OCI-LY7 (cell line): ENCODE measurements at regions not wholly inside any gene's neighbourhood (a gene's known extent, or its start where the extent isn't known, plus 50 kb on each side); places are given as distances from the start of the nearest gene placed in this dataset.

ENCODE experiments used
- BruUV-seq: library from RNA; stranded (reverse); fragments of 400-500 nt; replicated peaks from 2 replicates; lab custom pipeline; 2021; lab: Mats Ljungman, UMichigan
- CTCF ChIA-PET: fragments of 300-600 bp; sonication (Branson Sonifier 250); formaldehyde crosslinking; loops from one replicate; lab custom pipeline; 2022; ENCODE audit warnings: antibody characterized with exemption; ENCODE audit not compliant: unreplicated experiment; lab: Charles Lee
- POLR2A ChIA-PET: fragments of 300-600 bp; sonication (Branson Sonifier 250); formaldehyde crosslinking; loops from one replicate; lab custom pipeline; 2022; ENCODE audit warnings: antibody characterized with exemption; lab: Charles Lee
- DNase-seq: peaks from one replicate; pipeline ENCODE4 v3.0.0-alpha.2; 2015; ENCODE audit warnings: low spot score
- H2AFZ ChIP-seq: fragments of 200-600 bp; sonication (generic), shearing (Covaris generic); 2 replicates; pipeline ENCODE4 v1.6.1; 2014; ENCODE audit warnings: mild to moderate bottlenecking, antibody characterized with exemption, low read length, moderate library complexity
- H3K27ac ChIP-seq: fragments of 200-600 bp; sonication (generic); 2 replicates; pipeline ENCODE4 v1.5.1; 2014; ENCODE audit warnings: mixed run types, low read depth, mild to moderate bottlenecking, moderate library complexity, low read length, inconsistent platforms; ENCODE audit not compliant: poor library complexity, severe bottlenecking
- H3K36me3 ChIP-seq: fragments of 200-600 bp; sonication (generic); 2 replicates; pipeline ENCODE4 v1.6.1; 2014; ENCODE audit warnings: mild to moderate bottlenecking, antibody characterized with exemption, low read length, moderate library complexity, mixed read lengths; ENCODE audit not compliant: insufficient read depth
- H3K4me1 ChIP-seq: fragments of 200-600 bp; sonication (generic); 2 replicates; pipeline ENCODE4 v1.5.1; 2014; ENCODE audit warnings: mild to moderate bottlenecking, low read length; ENCODE audit not compliant: insufficient read depth, poor library complexity, severe bottlenecking
- H3K4me2 ChIP-seq: fragments of 200-600 bp; sonication (generic); 2 replicates; pipeline ENCODE4 v1.6.1; 2014; ENCODE audit warnings: mild to moderate bottlenecking, low read length
- H3K4me3 ChIP-seq: fragments of 200-600 bp; sonication (generic); 2 replicates; pipeline ENCODE4 v1.5.1; 2014; ENCODE audit warnings: mild to moderate bottlenecking, low read depth, low read length; ENCODE audit not compliant: poor library complexity, severe bottlenecking
- H3K79me2 ChIP-seq: fragments of 200-600 bp; sonication (generic); 2 replicates; pipeline ENCODE4 v1.6.1; 2016; ENCODE audit warnings: low read depth, mild to moderate bottlenecking, low read length, moderate library complexity, mixed read lengths; ENCODE audit not compliant: insufficient read depth
- H3K9me2 ChIP-seq: fragments of 200-600 bp; sonication (generic); 2 replicates; pipeline ENCODE4 v1.6.1; 2016; ENCODE audit warnings: mild to moderate bottlenecking, low read length, mixed read lengths; ENCODE audit not compliant: insufficient read depth
- H3K9me3 ChIP-seq: fragments of 200-600 bp; sonication (generic); 2 replicates; pipeline ENCODE4 v1.6.1; 2014; ENCODE audit warnings: mild to moderate bottlenecking, mixed run types, low read length, mixed read lengths
- H4K20me1 ChIP-seq: fragments of 200-600 bp; sonication (generic); 2 replicates; pipeline ENCODE4 v1.6.1; 2014; ENCODE audit warnings: mild to moderate bottlenecking, antibody characterized with exemption, low read length, moderate library complexity, mixed read lengths; ENCODE audit not compliant: insufficient read depth
- EZH2phosphoT487 ChIP-seq: fragments of 200-600 bp; sonication (generic); IDR thresholded peaks from 2 replicates; pipeline ENCODE4 v1.6.1; 2018; ENCODE audit warnings: low read depth, borderline replicate concordance, mild to moderate bottlenecking, mixed run types, antibody characterized with exemption, low read length, moderate library complexity, mixed read lengths
- intact Hi-C: fragments of 100-400 bp; cut with micrococcal nuclease; formaldehyde crosslinking; loops from one replicate; pipeline ENCODE4 v1.10.0; 2022; ENCODE audit not compliant: unreplicated experiment
- TF ChIP-seq, protein P1 (sequence below): fragments of 200-600 bp; sonication (generic); conservative IDR thresholded peaks from 2 replicates; pipeline ENCODE4 v1.5.1; 2014; ENCODE audit warnings: mild to moderate bottlenecking, antibody characterized with exemption, low read length, moderate library complexity, mixed read lengths

- Histone ChIP-seq H4K20me1 (no peaks in the 10 kb centered on the region), H3K9me3 (no peaks in the 10 kb centered on the region), H3K4me1 (no peaks in the 10 kb centered on the region), H3K36me3 (no peaks in the 10 kb centered on the region), H3K79me2 (no peaks in the 10 kb centered on the region), H2AFZ (no peak overlapping the region), H3K27ac (no peak overlapping the region), H3K9me2 (no peaks in the 10 kb centered on the region), H3K4me3 (no peak overlapping the region), H3K4me2 (no peak overlapping the region)
- DNase-seq: no peak
- BruUV-seq: no TSS peak
- TF ChIP-seq EZH2phosphoT487: no peak
- TF ChIP-seq, protein P1, sequence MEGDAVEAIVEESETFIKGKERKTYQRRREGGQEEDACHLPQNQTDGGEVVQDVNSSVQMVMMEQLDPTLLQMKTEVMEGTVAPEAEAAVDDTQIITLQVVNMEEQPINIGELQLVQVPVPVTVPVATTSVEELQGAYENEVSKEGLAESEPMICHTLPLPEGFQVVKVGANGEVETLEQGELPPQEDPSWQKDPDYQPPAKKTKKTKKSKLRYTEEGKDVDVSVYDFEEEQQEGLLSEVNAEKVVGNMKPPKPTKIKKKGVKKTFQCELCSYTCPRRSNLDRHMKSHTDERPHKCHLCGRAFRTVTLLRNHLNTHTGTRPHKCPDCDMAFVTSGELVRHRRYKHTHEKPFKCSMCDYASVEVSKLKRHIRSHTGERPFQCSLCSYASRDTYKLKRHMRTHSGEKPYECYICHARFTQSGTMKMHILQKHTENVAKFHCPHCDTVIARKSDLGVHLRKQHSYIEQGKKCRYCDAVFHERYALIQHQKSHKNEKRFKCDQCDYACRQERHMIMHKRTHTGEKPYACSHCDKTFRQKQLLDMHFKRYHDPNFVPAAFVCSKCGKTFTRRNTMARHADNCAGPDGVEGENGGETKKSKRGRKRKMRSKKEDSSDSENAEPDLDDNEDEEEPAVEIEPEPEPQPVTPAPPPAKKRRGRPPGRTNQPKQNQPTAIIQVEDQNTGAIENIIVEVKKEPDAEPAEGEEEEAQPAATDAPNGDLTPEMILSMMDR: no peak
- CTCF ChIA-PET: no interaction called here
- intact Hi-C loops: no loop called here
- POLR2A ChIA-PET: no interaction called here
Measured at GRCh38 chr4:45927641-45928040, 196.2 kb downstream of the GABRG1 start.

DNA sequence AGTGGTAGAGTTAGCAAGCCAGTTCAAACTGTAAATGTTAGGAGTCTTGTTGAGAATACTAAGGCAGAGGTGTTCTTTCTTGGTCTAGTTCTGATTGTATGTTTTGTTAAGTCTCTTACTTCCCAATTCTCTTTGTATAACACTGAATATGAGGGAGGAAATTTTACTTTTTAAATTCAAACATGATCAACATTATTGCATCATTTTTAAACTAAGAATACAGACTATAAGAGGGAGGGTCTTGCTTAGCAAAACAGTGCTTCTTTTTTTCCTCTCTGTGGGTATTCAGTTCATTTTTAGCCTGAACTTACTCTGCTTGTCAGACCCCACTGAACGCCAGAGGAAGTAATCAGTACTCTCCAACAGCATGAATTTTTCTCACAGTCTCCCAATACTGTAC is 198.0 kb downstream of the GABRG1 start:
- ChIA-PET POLR2A (no interaction called here), CTCF (no interaction called here)
- no peak overlapping the region for H3K27ac ChIP-seq
- H3K4me1 ChIP-seq: no peaks in the 10 kb centered on the region
- no peak for DNase-seq
- no peaks in the 10 kb centered on the region for H3K9me2 ChIP-seq
- H3K9me3 ChIP-seq: no peaks in the 10 kb centered on the region
- BruUV-seq: no TSS peak
- TF ChIP-seq, protein P1: no peak
- no peak for TF ChIP-seq EZH2phosphoT487
- no peaks in the 10 kb centered on the region for H3K36me3 ChIP-seq
- intact Hi-C loops: no loop called here
- no peak overlapping the region for H3K4me3 ChIP-seq
- no peaks in the 10 kb centered on the region for H3K79me2 ChIP-seq
- no peak overlapping the region for H3K4me2 ChIP-seq
- no peaks in the 10 kb centered on the region for H4K20me1 ChIP-seq
- H2AFZ ChIP-seq: no peak overlapping the region

GRCh38 chr4:45920861-45921260 is 203.0 kb downstream of the GABRG1 start:
- H3K36me3 ChIP-seq: no peaks in the 10 kb centered on the region
- intact Hi-C loops: no loop called here
- no peak overlapping the region for H3K4me2 ChIP-seq
- TF ChIP-seq, protein P1: no peak
- no peak for TF ChIP-seq EZH2phosphoT487
- no TSS peak for BruUV-seq
- no peaks in the 10 kb centered on the region for H3K79me2 ChIP-seq
- H3K4me1 ChIP-seq: no peaks in the 10 kb centered on the region
- no peaks in the 10 kb centered on the region for H3K9me2 ChIP-seq
- no peak overlapping the region for H3K4me3 ChIP-seq
- ChIA-PET CTCF (no interaction called here), POLR2A (no interaction called here)
- no peak for DNase-seq
- no peak overlapping the region for H3K27ac ChIP-seq
- no peaks in the 10 kb centered on the region for H4K20me1 ChIP-seq
- H2AFZ ChIP-seq: no peak overlapping the region
- H3K9me3 ChIP-seq: no peaks in the 10 kb centered on the region
